MM.1S (cell line): ENCODE measurements at regions not wholly inside any gene's neighbourhood (a gene's known extent, or its start where the extent isn't known, plus 50 kb on each side); places are given as distances from the start of the nearest gene placed in this dataset.

Source experiments
- DNase-seq: peaks from one replicate; pipeline ENCODE4 v3.0.0-alpha.2; 2015
- H2AFZ ChIP-seq: fragments of 300-600 bp; sonication (generic); 2 replicates; pipeline ENCODE4 v1.6.0; 2016; ENCODE audit warnings: antibody characterized with exemption, low read length
- H3F3A ChIP-seq: fragments of 300-600 bp; sonication (generic); 2 replicates; pipeline ENCODE4 v1.6.1; 2016; ENCODE audit warnings: mild to moderate bottlenecking, antibody characterized with exemption, low read length, moderate library complexity, mixed read lengths; ENCODE audit not compliant: insufficient read depth
- H3K27ac ChIP-seq: fragments of 300-600 bp; sonication (generic); 2 replicates; pipeline ENCODE4 v1.5.1; 2016; ENCODE audit warnings: mild to moderate bottlenecking, low read length
- H3K27me3 ChIP-seq: fragments of 300-600 bp; sonication (generic); replicated peaks from 2 replicates; pipeline ENCODE4 v1.6.0; 2016; ENCODE audit warnings: low read length; ENCODE audit not compliant: insufficient read depth
- H3K36me3 ChIP-seq: fragments of 300-600 bp; sonication (generic); replicated peaks from 2 replicates; pipeline ENCODE4 v1.6.1; 2016; ENCODE audit warnings: mild to moderate bottlenecking, low read length, mixed read lengths; ENCODE audit not compliant: insufficient read depth
- H3K4me1 ChIP-seq: fragments of 300-600 bp; sonication (generic); 2 replicates; pipeline ENCODE4 v1.6.1; 2016; ENCODE audit warnings: low read length, mixed read lengths
- H3K4me2 ChIP-seq: fragments of 300-600 bp; sonication (generic); 2 replicates; pipeline ENCODE4 v1.6.0; 2016; ENCODE audit warnings: low read depth, low read length
- H3K4me3 ChIP-seq: fragments of 300-600 bp; sonication (generic); 2 replicates; pipeline ENCODE4 v1.5.1; 2016; ENCODE audit warnings: low read length, mixed read lengths
- H3K79me2 ChIP-seq: fragments of 300-600 bp; sonication (generic); 2 replicates; pipeline ENCODE4 v1.6.1; 2016; ENCODE audit warnings: mixed run types, low read length, mixed read lengths
- H3K9ac ChIP-seq: fragments of 300-600 bp; sonication (generic); 2 replicates; pipeline ENCODE4 v1.6.1; 2016; ENCODE audit warnings: low read length, mixed read lengths
- H3K9me2 ChIP-seq: fragments of 300-600 bp; sonication (generic); replicated peaks from 2 replicates; pipeline ENCODE4 v1.6.1; 2016; ENCODE audit warnings: mild to moderate bottlenecking, low read length, mixed read lengths; ENCODE audit not compliant: insufficient read depth
- H3K9me3 ChIP-seq: fragments of 300-600 bp; sonication (generic); replicated peaks from 2 replicates; pipeline ENCODE4 v1.6.1; 2016; ENCODE audit warnings: mild to moderate bottlenecking, low read length, mixed read lengths; ENCODE audit not compliant: insufficient read depth
- H4K20me1 ChIP-seq: fragments of 300-600 bp; sonication (generic); 2 replicates; pipeline ENCODE4 v1.6.1; 2016; ENCODE audit warnings: mild to moderate bottlenecking, low read length, moderate library complexity, mixed read lengths; ENCODE audit not compliant: insufficient read depth
- CTCF ChIP-seq: fragments of 300-600 bp; sonication (generic); IDR thresholded peaks from 2 replicates; pipeline ENCODE4 v1.5.1; 2016; ENCODE audit warnings: antibody characterized with exemption, low read length, mixed read lengths
- EZH2 ChIP-seq: fragments of 300-600 bp; sonication (generic); optimal IDR thresholded peaks from 2 replicates; pipeline ENCODE3; 2017; ENCODE audit warnings: low read depth, mild to moderate bottlenecking, antibody characterized with exemption, low read length, mixed read lengths
- EZH2phosphoT487 ChIP-seq: fragments of 300-600 bp; sonication (generic); IDR thresholded peaks from 2 replicates; pipeline ENCODE4 v1.6.1; 2018; ENCODE audit warnings: antibody characterized with exemption, low read length

GRCh38 chr17:70687421-70687820 is 518.1 kb downstream of the KCNJ2 start:
- no peaks in the 10 kb centered on the region for H3K9me3 ChIP-seq
- DNase-seq: no peak
- no peak overlapping the region for H3K4me3 ChIP-seq
- TF ChIP-seq EZH2 (no peak), CTCF (no peak), EZH2phosphoT487 (no peak)
- H3K79me2 ChIP-seq: no peaks in the 10 kb centered on the region
- no peaks in the 10 kb centered on the region for H3K36me3 ChIP-seq
- no peak overlapping the region for H3K27ac ChIP-seq
- H3K9ac ChIP-seq: no peak overlapping the region
- no peaks in the 10 kb centered on the region for H3K4me1 ChIP-seq
- H3K9me2 ChIP-seq: no peaks in the 10 kb centered on the region
- H3F3A ChIP-seq: no peaks in the 10 kb centered on the region
- no peaks in the 10 kb centered on the region for H4K20me1 ChIP-seq
- no peak overlapping the region for H2AFZ ChIP-seq
- H3K4me2 ChIP-seq: no peak overlapping the region
- H3K27me3 ChIP-seq: no peaks in the 10 kb centered on the region

GRCh38 chr17:70691150-70691549 is 521.8 kb downstream of the KCNJ2 start:
- no peaks in the 10 kb centered on the region for H3K79me2 ChIP-seq
- H3K4me2 ChIP-seq: no peak overlapping the region
- no peaks in the 10 kb centered on the region for H4K20me1 ChIP-seq
- H3K9me3 ChIP-seq: no peaks in the 10 kb centered on the region
- no peaks in the 10 kb centered on the region for H3K9me2 ChIP-seq
- no peaks in the 10 kb centered on the region for H3K27me3 ChIP-seq
- no peaks in the 10 kb centered on the region for H3F3A ChIP-seq
- no peaks in the 10 kb centered on the region for H3K36me3 ChIP-seq
- H3K27ac ChIP-seq: no peak overlapping the region
- DNase-seq: no peak
- H3K4me3 ChIP-seq: no peak overlapping the region
- no peaks in the 10 kb centered on the region for H3K4me1 ChIP-seq
- no peak overlapping the region for H3K9ac ChIP-seq
- no peak overlapping the region for H2AFZ ChIP-seq
- TF ChIP-seq EZH2phosphoT487: no peak
- no peak for TF ChIP-seq CTCF
- no peak for TF ChIP-seq EZH2

GRCh38 chr17:70699408-70699807 is 530.1 kb downstream of the KCNJ2 start:
- H3K4me3 ChIP-seq: no peak overlapping the region
- no peaks in the 10 kb centered on the region for H4K20me1 ChIP-seq
- H3K27me3 ChIP-seq: no peaks in the 10 kb centered on the region
- H3K79me2 ChIP-seq: no peaks in the 10 kb centered on the region
- no peak overlapping the region for H2AFZ ChIP-seq
- H3K9ac ChIP-seq: no peak overlapping the region
- no peaks in the 10 kb centered on the region for H3K36me3 ChIP-seq
- no peaks in the 10 kb centered on the region for H3K9me2 ChIP-seq
- no peak overlapping the region for H3K27ac ChIP-seq
- H3K4me1 ChIP-seq: 0 out of 2 replicates have a peak, but pooled peaks cover 4% of the 10 kb centered on the region
- H3K9me3 ChIP-seq: no peaks in the 10 kb centered on the region
- H3F3A ChIP-seq: no peaks in the 10 kb centered on the region
- DNase-seq: no peak
- TF ChIP-seq EZH2phosphoT487 (no peak), EZH2 (no peak), CTCF (no peak)
- no peak overlapping the region for H3K4me2 ChIP-seq
